LHCN-M2 (cell line): ENCODE measurements at regions not wholly inside any gene's neighbourhood (a gene's known extent, or its start where the extent isn't known, plus 50 kb on each side); places are given as distances from the start of the nearest gene placed in this dataset.

Experiments
- DNase-seq: peaks from one replicate; pipeline ENCODE4 v3.0.0-alpha.2; 2012; ENCODE audit warnings: low read depth

- no peak for DNase-seq
These were observed 114.4 kb upstream of the COPS8 start for GRCh38 chr2:236971131-236971821.

- DNase-seq: no peak
These were observed 113.7 kb upstream of the COPS8 start for GRCh38 chr2:236971919-236972381.

DNA sequence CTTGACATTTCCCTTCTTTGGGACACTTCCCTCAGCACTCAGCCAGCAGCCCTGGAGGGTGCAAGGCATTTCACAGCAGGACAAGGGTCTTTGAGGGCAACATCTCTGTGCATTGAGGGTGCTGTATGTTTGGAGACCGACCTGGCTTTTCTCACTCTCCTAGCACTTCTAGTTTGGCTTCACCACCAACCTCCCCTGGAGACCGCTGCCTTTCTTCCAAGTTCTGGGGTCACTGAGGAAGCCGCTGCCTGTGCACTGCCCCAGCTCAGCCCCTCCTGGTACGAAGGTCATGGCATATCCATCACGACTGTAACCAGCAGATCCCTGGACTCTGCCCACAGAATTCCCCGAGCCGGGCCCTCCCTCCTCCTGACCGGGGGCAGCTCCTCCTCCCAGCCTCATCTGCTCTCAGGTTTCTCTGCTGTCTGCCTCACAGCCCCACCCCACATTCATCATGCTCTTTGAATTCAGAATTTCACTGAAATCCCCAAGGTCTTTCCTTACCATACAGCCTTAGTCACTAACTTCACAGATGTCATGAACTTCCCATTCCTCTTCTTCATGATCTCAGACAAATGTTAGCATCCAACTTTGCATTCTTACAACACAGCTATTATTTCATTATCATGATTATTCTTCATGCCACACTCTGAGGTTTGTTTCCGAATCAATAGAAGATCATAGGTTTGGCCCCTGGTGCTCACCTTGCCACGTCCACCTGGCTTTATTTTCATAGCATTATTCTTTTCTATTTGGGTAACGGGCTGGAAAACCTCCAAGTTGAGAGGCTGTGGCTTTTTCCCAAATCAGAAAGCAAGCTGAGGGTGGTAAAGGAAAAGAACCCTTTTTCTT lies 113.0 kb upstream of the COPS8 start:
- DNase-seq: peak; percentile 67

- no peak for DNase-seq
These were observed 112.2 kb upstream of the COPS8 start for GRCh38 chr2:236973343-236973980.

- DNase-seq: no peak
These were observed 111.5 kb upstream of the COPS8 start for GRCh38 chr2:236974148-236974547.

GRCh38 chr2:236974752-236975151 lies 110.9 kb upstream of the COPS8 start:
- no peak for DNase-seq

DNA sequence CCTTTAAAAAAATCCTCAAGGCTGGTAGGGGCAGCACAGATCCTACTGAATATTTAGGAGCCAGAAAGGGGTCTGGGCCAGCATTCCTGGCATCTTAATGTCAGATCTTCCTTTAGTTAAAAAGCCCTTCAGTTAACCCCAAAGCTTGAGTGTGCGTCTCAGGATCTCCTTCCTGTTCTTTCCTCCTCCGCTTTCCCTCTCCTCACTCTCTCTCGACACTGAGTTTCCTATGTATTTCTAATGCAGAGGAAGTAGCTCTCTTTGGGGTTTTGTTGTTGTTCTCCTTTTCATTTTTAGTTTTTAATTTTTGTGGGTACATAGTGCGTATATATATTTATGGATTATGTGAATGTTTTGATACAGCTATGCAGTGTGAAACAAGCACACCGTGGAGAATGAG lies 109.9 kb upstream of the COPS8 start:
- no peak for DNase-seq

DNA sequence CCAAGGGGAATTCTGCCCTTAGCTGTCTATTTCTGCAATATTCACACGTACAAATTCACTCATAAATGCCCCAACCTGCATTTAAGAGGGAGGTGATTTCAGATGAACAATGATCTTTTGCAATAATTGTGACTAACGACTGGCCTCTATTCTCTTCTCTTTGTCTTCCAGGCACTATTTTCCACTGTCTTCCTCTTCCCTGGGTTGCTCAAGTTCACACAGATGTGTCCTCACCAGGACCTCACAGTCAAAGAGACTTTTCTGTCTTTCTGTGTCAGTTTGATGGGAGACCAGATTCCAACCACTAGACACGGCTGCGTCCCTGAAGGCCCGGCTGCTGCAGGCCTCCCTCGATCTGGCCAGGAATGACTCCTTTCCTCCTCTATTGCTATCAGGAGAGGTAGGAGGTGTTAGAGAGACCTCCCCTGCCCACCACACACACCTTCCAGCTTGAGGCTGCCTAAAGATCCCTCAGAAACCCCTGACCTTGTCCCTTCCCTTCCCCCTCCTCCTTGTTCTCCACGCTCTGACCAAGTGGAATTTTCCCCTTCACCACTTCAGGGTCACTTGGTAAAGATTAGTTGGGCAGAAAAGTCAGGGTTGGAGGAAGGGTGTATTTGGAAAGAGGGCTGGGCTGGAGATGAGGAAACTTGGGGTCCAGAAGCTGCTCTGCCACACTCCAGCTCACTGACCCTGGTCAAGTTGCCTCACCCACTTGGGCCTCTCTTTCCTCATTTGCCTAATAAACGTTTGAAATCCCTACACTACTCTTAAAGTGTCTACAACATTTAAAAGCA lies 109.2 kb upstream of the COPS8 start:
- DNase-seq: no peak

DNA sequence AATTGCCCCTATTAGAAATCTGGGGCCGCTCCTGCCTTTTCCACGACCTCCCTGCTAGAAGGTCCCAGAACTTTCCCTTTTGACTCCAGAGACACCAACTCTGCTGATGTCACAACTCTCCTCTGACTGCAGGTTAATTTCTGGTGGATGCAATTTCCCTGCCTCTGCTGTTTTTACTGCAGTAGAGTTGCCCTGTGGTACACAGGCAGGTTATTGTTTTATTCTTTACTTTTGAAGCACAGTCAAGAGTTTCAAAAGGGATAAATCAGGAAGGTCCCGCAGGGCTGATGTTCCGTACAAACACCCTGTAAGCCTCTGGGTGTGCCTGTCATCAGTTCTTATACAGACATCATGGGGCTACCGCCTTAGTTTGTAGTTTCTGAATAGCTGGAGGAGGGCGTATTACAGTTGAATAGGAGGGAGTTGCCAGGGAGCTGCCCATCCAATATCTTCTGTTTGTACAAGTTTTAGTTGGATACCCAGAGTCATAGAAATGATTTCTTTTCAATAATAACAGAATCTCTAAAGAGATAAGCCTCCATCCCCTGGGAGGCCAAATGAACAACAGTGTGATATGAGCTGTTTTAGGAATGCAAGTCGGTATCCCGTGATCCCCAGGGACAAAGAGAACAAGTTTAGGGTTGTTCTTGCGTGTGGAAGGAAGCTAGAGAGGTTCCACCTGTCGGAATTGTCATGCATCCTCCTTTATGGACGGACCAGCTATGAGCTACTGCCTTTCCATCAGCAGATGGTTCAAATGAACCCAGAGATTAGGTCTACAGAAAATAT lies 108.4 kb upstream of the COPS8 start:
- DNase-seq: peak; percentile 3

GRCh38 chr2:236977852-236978398 lies 107.8 kb upstream of the COPS8 start:
- DNase-seq: no peak

- DNase-seq: no peak
These were observed 106.0 kb upstream of the COPS8 start for GRCh38 chr2:236979664-236980063.

DNA sequence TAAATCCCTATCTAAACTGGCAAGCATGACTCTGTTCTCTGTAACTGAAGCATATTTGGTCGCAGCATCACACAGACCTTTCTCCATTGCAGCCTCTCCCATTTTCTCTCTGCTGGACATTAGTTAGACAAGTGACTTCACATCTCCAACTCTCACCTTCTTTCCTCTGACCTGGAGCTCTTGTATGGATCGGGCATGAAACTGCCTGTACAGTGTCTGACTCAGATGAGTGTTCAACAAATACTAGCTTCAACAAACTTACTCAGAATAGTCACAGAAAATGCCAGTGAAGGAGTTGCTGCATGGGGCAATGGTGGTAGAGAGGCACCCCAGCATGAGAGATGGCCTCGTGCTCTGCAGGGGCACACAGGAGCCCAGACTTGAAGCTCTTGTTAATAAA lies 104.7 kb upstream of the COPS8 start:
- no peak for DNase-seq

DNA sequence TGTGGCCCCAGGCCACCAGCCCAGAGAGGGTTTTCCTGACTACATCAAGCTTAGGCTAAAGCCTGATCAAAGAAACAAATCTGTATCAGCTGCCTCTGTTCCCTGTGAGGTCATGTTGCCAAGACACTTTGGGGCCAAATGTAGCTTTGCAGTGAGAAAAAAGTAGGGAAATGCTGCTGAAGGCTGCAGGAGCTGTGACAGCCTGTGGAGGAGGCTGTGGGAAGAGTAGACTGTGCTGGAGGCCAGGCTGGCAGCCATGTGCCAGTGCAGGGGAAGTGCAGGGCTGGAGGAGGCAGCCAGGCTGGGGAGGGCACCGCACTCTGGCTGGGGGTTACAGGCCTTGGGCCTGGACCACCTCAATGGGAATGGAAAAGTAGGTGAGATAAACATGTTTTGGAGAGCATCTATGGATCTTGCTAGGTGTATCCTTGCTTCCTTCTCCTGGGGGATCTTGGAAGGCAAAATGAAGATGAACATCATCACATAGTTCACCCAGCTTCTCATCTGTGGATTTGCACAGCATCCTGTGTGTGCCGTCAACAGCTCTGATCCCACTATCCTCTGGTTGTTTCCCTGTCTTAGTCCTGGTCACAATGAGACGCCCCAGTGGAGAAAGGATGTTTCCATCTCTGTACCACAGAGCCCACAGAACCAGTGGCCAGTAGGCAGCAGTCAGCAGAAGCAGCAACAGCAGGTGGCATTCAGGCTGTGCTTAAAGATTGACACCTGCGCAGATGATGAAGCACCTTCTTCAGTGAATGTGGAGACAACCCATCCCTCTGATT lies 103.8 kb upstream of the COPS8 start:
- DNase-seq: no peak

- DNase-seq: no peak
These were observed 102.8 kb upstream of the COPS8 start for GRCh38 chr2:236982693-236983455.

DNA sequence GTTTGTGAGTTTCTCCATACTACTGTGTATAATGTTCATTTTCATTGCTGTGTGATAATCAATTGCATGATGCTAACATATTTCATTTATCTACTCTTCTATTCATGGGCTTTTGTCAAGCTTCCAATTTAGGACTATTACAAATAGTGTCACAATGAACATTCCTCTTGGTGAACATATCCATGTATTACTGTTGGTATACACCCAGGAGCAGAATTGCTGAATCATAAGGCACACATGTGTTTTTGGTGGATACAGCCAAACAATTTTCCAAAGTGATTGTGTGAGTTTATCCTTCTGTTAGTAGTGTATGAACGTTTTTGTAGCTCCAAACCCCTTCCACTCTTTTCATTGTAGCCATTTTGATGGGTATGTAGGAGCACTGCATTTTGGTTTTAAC lies 101.6 kb upstream of the COPS8 start:
- no peak for DNase-seq

GRCh38 chr2:236985761-236986339 lies 99.8 kb upstream of the COPS8 start:
- DNase-seq: no peak

GRCh38 chr2:236986524-236987330 lies 99.0 kb upstream of the COPS8 start:
- DNase-seq: no peak

DNA sequence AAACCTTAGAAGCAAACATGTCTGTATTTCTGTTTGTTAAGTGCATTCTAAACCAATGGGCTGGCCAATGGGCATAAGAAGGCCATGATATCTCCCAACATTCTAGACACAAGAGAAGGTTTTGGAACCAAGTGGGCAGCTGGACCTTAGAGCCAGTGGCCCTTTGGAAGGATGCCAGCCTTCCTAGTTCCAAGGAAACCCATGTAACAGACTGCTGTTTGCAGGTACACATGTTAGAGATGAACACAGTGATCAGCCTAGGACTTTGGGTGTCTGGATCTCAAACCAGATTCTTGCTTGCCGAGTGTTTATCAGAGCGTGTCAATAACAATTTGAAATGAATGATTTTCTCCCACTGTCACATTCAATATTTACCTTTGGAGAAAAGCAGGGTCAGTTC lies 97.5 kb upstream of the COPS8 start:
- no peak for DNase-seq
